ENCODE measurements at regions not wholly inside any gene's neighbourhood (a gene's known extent, or its start where the extent isn't known, plus 50 kb on each side); places are given as distances from the start of the nearest gene placed in this dataset.

- TF ChIP-seq CTCF (IDR thresholded peaks at IDR 0.05), result no peak
- no peak for TF ChIP-seq POLR2A (IDR thresholded peaks at IDR 0.05)
Measured at GRCh38 chr1:5746611-5747425, 245.4 kb downstream of the NPHP4 start.

Measured in body of pancreas (tissue), 4 donors.